B cell (primary cell): ENCODE measurements at regions not wholly inside any gene's neighbourhood (a gene's known extent, or its start where the extent isn't known, plus 50 kb on each side); places are given as distances from the start of the nearest gene placed in this dataset.

Source experiments
- ATAC-seq: fragments of 200-7000 bp; cut with Tn5 transposase; one replicate; pipeline ENCODE4 v1.10.0; 2021; ENCODE audit warnings: low read depth, mild to moderate bottlenecking, moderate number of reproducible peaks, moderate library complexity
- CTCF ChIA-PET: fragments of 350-600 bp; sonication (Branson Sonifier 250); formaldehyde crosslinking; loops from one replicate; lab custom pipeline; 2021; ENCODE audit warnings: antibody characterized with exemption, inconsistent platforms; lab: Charles Lee
- POLR2A ChIA-PET: fragments of 350-600 bp; sonication (Branson Sonifier 250); formaldehyde crosslinking; loops from one replicate; lab custom pipeline; 2021; ENCODE audit warnings: antibody characterized with exemption; lab: Charles Lee
- DNase-seq: peaks from one replicate; pipeline ENCODE4 v3.0.0; 2013
- H2AFZ ChIP-seq: 2 replicates; pipeline ENCODE4 v1.6.1; 2012; ENCODE audit warnings: mild to moderate bottlenecking, low read depth, low read length; ENCODE audit not compliant: insufficient read depth, poor library complexity, severe bottlenecking
- H3K27ac ChIP-seq, 2 donors: 1 replicate in 1 of 2; 2 replicates in 1 of 2; pipeline ENCODE4 v1.5.1; 2012 to 2013; ENCODE audit warnings: low read length in 2 of 2, mild to moderate bottlenecking in 2 of 2, moderate library complexity in 1 of 2
- H3K27me3 ChIP-seq, 4 experiments: fragments of 200-600 bp in 1 of 4; sonication (generic) in 1 of 4; replicated peaks in 1 of 4; 1 replicate in 2 of 4; 2 replicates in 2 of 4; pipeline versions ENCODE4 v1.6.1 to v1.7.0; 2013 to 2016; ENCODE audit warnings: low read length in 3 of 4, mild to moderate bottlenecking in 2 of 4, mixed read lengths in 1 of 4, moderate library complexity in 1 of 4; ENCODE audit not compliant: insufficient read depth in 4 of 4, control insufficient read depth in 3 of 4; ENCODE audit errors: control extremely low read depth in 1 of 4
- H3K36me3 ChIP-seq, 2 experiments: replicated peaks in 1 of 2; 1 replicate in 1 of 2; 2 replicates in 1 of 2; pipeline versions ENCODE4 v1.6.1 to v1.7.1; 2013; ENCODE audit warnings: low read length in 1 of 2; ENCODE audit not compliant: insufficient read depth in 2 of 2, control insufficient read depth in 1 of 2; ENCODE audit errors: control extremely low read depth in 1 of 2, extremely low read depth in 1 of 2
- H3K4me1 ChIP-seq, 2 donors: fragments of 200-600 bp in 1 of 2; sonication (generic) in 1 of 2; 1 replicate in 1 of 2; 2 replicates in 1 of 2; pipeline versions ENCODE4 v1.5.1 to v1.6.1; 2013 to 2017; ENCODE audit warnings: low read length in 2 of 2; ENCODE audit not compliant: control insufficient read depth in 2 of 2, insufficient read depth in 2 of 2
- H3K4me2 ChIP-seq: replicated peaks from 2 replicates; pipeline ENCODE3; 2012; ENCODE audit warnings: mild to moderate bottlenecking, low read depth, low read length; ENCODE audit not compliant: poor library complexity, severe bottlenecking
- H3K4me3 ChIP-seq, 5 experiments: fragments of 200-600 bp in 1 of 5; sonication (generic) in 1 of 5; 1 replicate in 3 of 5; 2 replicates in 2 of 5; pipeline versions ENCODE4 v1.5.1 to v1.7.0; 2011 to 2016; ENCODE audit warnings: low read length in 4 of 5, mild to moderate bottlenecking in 4 of 5, low read depth in 2 of 5, control low read depth in 1 of 5, moderate library complexity in 1 of 5; ENCODE audit not compliant: insufficient read depth in 1 of 5; ENCODE audit errors: control extremely low read depth in 1 of 5, extremely low read depth in 1 of 5
- H3K79me2 ChIP-seq: fragments of 200-600 bp; sonication (generic); one replicate; pipeline ENCODE4 v1.6.0; 2016; ENCODE audit warnings: low read length; ENCODE audit not compliant: control insufficient read depth, insufficient read depth
- H3K9ac ChIP-seq: fragments of 200-600 bp; sonication (generic); 2 replicates; pipeline ENCODE4 v1.6.1; 2017; ENCODE audit warnings: mild to moderate bottlenecking, low read length, moderate library complexity
- H3K9me3 ChIP-seq, 3 donors: one replicate each; pipeline versions ENCODE4 v1.6.1 to v1.7.1; 2013; ENCODE audit warnings: low read length in 2 of 3; ENCODE audit not compliant: control insufficient read depth in 2 of 3, insufficient read depth in 1 of 3; ENCODE audit errors: control extremely low read depth in 1 of 3
- H4K20me1 ChIP-seq: 2 replicates; pipeline ENCODE4 v1.6.0; 2012; ENCODE audit warnings: mild to moderate bottlenecking, low read length; ENCODE audit not compliant: insufficient read depth, control insufficient read depth, poor library complexity, severe bottlenecking
- H3K27ac Mint-ChIP-seq: one replicate; pipeline ENCODE4 v1.8.0; 2021; ENCODE audit warnings: mixed read lengths
- H3K27me3 Mint-ChIP-seq: one replicate; pipeline ENCODE4 v1.8.0; 2021; ENCODE audit warnings: mixed read lengths
- H3K4me1 Mint-ChIP-seq: one replicate; pipeline ENCODE4 v1.8.0; 2021; ENCODE audit warnings: mixed read lengths
- H3K4me3 Mint-ChIP-seq: one replicate; pipeline ENCODE4 v1.8.0; 2021; ENCODE audit warnings: mixed read lengths
- H3K9me3 Mint-ChIP-seq: one replicate; pipeline ENCODE4 v1.8.0; 2022; ENCODE audit warnings: mixed read lengths; ENCODE audit not compliant: insufficient read depth
- CTCF ChIP-seq: fragments of 200-600 bp; IDR thresholded peaks from one replicate; pipeline ENCODE4 v1.8.0; 2022; ENCODE audit warnings: antibody characterized with exemption, mild to moderate bottlenecking
- EZH2 ChIP-seq: IDR thresholded peaks from 2 replicates; pipeline ENCODE4 v1.6.1; 2012; ENCODE audit warnings: borderline replicate concordance, low read depth, mild to moderate bottlenecking, moderate library complexity, low read length; ENCODE audit not compliant: insufficient read depth, poor library complexity, severe bottlenecking
- WGBS: methylation state at CpG from one replicate; pipeline ENCODE4 v1.1.5; 2013; ENCODE audit warnings: missing lambda C conversion rate; ENCODE audit not compliant: insufficient coverage; 5-methylcytosine and 5-hydroxymethylcytosine counted together
- intact Hi-C: fragments of 100-400 bp; cut with micrococcal nuclease; formaldehyde crosslinking; loops from one replicate; pipeline ENCODE4 v1.10.0; 2022

- no peak overlapping the region for H3K4me3 ChIP-seq
- intact Hi-C loops, result no loop called here
- H3K9me3 Mint-ChIP-seq, result no peaks in the 10 kb centered on the region
- H3K9ac ChIP-seq, result no peak overlapping the region
- H3K27me3 ChIP-seq, result no peaks in the 10 kb centered on the region
- ChIA-PET POLR2A (no interaction called here), CTCF (no interaction called here)
- no peak overlapping the region for H3K4me2 ChIP-seq
- whole genome bisulfite sequencing, result 100% methylated on average over 2 of the region's 2 CpGs
- H3K27me3 Mint-ChIP-seq, result no peaks in the 10 kb centered on the region
- TF ChIP-seq CTCF, result no peak
- no peak for TF ChIP-seq EZH2
- no peaks in the 10 kb centered on the region for H3K4me1 ChIP-seq
- no peak overlapping the region for H3K27ac Mint-ChIP-seq
- H3K36me3 ChIP-seq, result no peaks in the 10 kb centered on the region
- no peak overlapping the region for H2AFZ ChIP-seq
- no peak overlapping the region for H3K27ac ChIP-seq
- no peaks in the 10 kb centered on the region for H3K4me1 Mint-ChIP-seq
- peaks cover 0 to 2% (median 0%) of the 10 kb centered on the region in 3 donors for H3K9me3 ChIP-seq
- no peak for DNase-seq
- ATAC-seq, result no peak
- H3K79me2 ChIP-seq, result no peaks in the 10 kb centered on the region
- no peaks in the 10 kb centered on the region for H4K20me1 ChIP-seq
- no peak overlapping the region for H3K4me3 Mint-ChIP-seq
Observed at GRCh38 chr9:87109231-87109631, 161.9 kb upstream of the GAS1 start.

GRCh38 chr9:87109851-87110250, 162.5 kb upstream of the GAS1 start:
- no peaks in the 10 kb centered on the region for H3K27me3 Mint-ChIP-seq
- intact Hi-C loops, result no loop called here
- H3K4me1 Mint-ChIP-seq, result no peaks in the 10 kb centered on the region
- DNase-seq (no peak), ATAC-seq (no peak)
- Histone ChIP-seq H3K36me3 (no peaks in the 10 kb centered on the region), H3K9ac (no peak overlapping the region), H3K4me2 (no peak overlapping the region), H3K9me3 (peaks cover 0 to 2% (median 0%) of the 10 kb centered on the region in 3 donors), H3K4me1 (no peaks in the 10 kb centered on the region), H3K27me3 (no peaks in the 10 kb centered on the region), H3K4me3 (no peak overlapping the region), H4K20me1 (no peaks in the 10 kb centered on the region), H3K27ac (no peak overlapping the region), H3K79me2 (no peaks in the 10 kb centered on the region), H2AFZ (no peak overlapping the region)
- ChIA-PET POLR2A (no interaction called here), CTCF (no interaction called here)
- H3K9me3 Mint-ChIP-seq, result no peaks in the 10 kb centered on the region
- no peak overlapping the region for H3K4me3 Mint-ChIP-seq
- TF ChIP-seq EZH2 (no peak), CTCF (no peak)
- no peak overlapping the region for H3K27ac Mint-ChIP-seq
